Neural cell (in vitro differentiated cells): ENCODE measurements at regions not wholly inside any gene's neighbourhood (a gene's known extent, or its start where the extent isn't known, plus 50 kb on each side); places are given as distances from the start of the nearest gene placed in this dataset.

ENCODE experiments used
- H2AFZ ChIP-seq: fragments of 200-600, 300-800 bp; sonication (generic), shearing (Covaris generic); 2 replicates; pipeline ENCODE4 v1.6.0; 2014; ENCODE audit warnings: low read depth, mild to moderate bottlenecking, antibody characterized with exemption, low read length, moderate library complexity
- H3F3A ChIP-seq: fragments of 200-600 bp; shearing (Covaris generic); 2 replicates; pipeline ENCODE4 v1.6.1; 2016; ENCODE audit warnings: mild to moderate bottlenecking, moderate library complexity, mixed read lengths, antibody characterized with exemption, low read length; ENCODE audit not compliant: insufficient read depth, poor library complexity, severe bottlenecking
- H3K27ac ChIP-seq: fragments of 200-600, 300-800 bp; sonication (generic), shearing (Covaris generic); 2 replicates; pipeline ENCODE4 v1.5.1; 2014; ENCODE audit warnings: mild to moderate bottlenecking, low read length, moderate library complexity
- H3K27me3 ChIP-seq: fragments of 300-800, 200-600 bp; sonication (generic), shearing (Covaris generic); 2 replicates; pipeline ENCODE4 v1.6.0; 2014; ENCODE audit warnings: mild to moderate bottlenecking, low read depth, low read length, moderate library complexity; ENCODE audit not compliant: insufficient read depth
- H3K36me3 ChIP-seq: fragments of 300-800, 200-600 bp; sonication (generic), shearing (Covaris generic); 2 replicates; pipeline ENCODE4 v1.5.1; 2014; ENCODE audit warnings: mild to moderate bottlenecking, antibody characterized with exemption, low read length, moderate library complexity; ENCODE audit not compliant: insufficient read depth
- H3K4me2 ChIP-seq: fragments of 300-800, 200-600 bp; sonication (generic), shearing (Covaris generic); 2 replicates; pipeline ENCODE4 v1.6.0; 2014; ENCODE audit warnings: mild to moderate bottlenecking, low read length
- H3K4me3 ChIP-seq: fragments of 300-800, 200-600 bp; sonication (generic), shearing (Covaris generic); 2 replicates; pipeline ENCODE4 v1.5.1; 2014; ENCODE audit warnings: mild to moderate bottlenecking, low read length, moderate library complexity
- H3K79me2 ChIP-seq: fragments of 200-600 bp; shearing (Covaris generic); replicated peaks from 2 replicates; pipeline ENCODE4 v1.6.0; 2014; ENCODE audit warnings: mild to moderate bottlenecking, low read length, moderate library complexity; ENCODE audit not compliant: insufficient read depth
- H3K9ac ChIP-seq: fragments of 300-800, 200-600 bp; sonication (generic), shearing (Covaris generic); 2 replicates; pipeline ENCODE4 v1.6.1; 2016; ENCODE audit warnings: mild to moderate bottlenecking, low read length, mixed read lengths
- H3K9me2 ChIP-seq: fragments of 200-600 bp; shearing (Covaris generic); 2 replicates; pipeline ENCODE4 v1.6.1; 2016; ENCODE audit warnings: mild to moderate bottlenecking, low read length, mixed read lengths; ENCODE audit not compliant: insufficient read depth
- H3K9me3 ChIP-seq: fragments of 200-600, 300-800 bp; sonication (generic), shearing (Covaris generic); 2 replicates; pipeline ENCODE4 v1.6.1; 2016; ENCODE audit warnings: mild to moderate bottlenecking, mixed run types, low read length, moderate library complexity, mixed read lengths
- H4K20me1 ChIP-seq: fragments of 200-600 bp; shearing (Covaris generic); 2 replicates; pipeline ENCODE4 v1.6.1; 2016; ENCODE audit warnings: mild to moderate bottlenecking, mixed run types; ENCODE audit not compliant: insufficient read depth
- CTCF ChIP-seq: fragments of 450-650 bp; IDR thresholded peaks from 2 replicates; pipeline ENCODE4 v1.5.1; 2014; ENCODE audit warnings: antibody characterized with exemption, mild to moderate bottlenecking, moderate library complexity; ENCODE audit not compliant: poor library complexity, severe bottlenecking
- EP300 ChIP-seq: fragments of 450-650 bp; conservative IDR thresholded peaks from 2 replicates; pipeline ENCODE4 v1.6.1; 2014; ENCODE audit warnings: antibody characterized with exemption, mild to moderate bottlenecking, moderate library complexity; ENCODE audit not compliant: poor library complexity, severe bottlenecking
- EZH2 ChIP-seq: fragments of 200-600, 300-800 bp; shearing (Covaris generic), sonication (generic); IDR thresholded peaks from 2 replicates; pipeline ENCODE4 v1.6.1; 2014; ENCODE audit warnings: antibody characterized with exemption, low read length, borderline replicate concordance, mild to moderate bottlenecking; ENCODE audit not compliant: insufficient read depth, poor library complexity, severe bottlenecking
- MXI1 ChIP-seq: fragments of 450-650 bp; conservative IDR thresholded peaks from 2 replicates; pipeline ENCODE4 v1.6.1; 2014; ENCODE audit warnings: antibody characterized with exemption, mild to moderate bottlenecking; ENCODE audit not compliant: poor library complexity, severe bottlenecking
- POLR2AphosphoS5 ChIP-seq: IDR thresholded peaks from 2 replicates; pipeline ENCODE4 v1.6.1; 2012
- RAD21 ChIP-seq: fragments of 450-650 bp; conservative IDR thresholded peaks from 2 replicates; pipeline ENCODE4 v1.6.1; 2014; ENCODE audit warnings: antibody characterized with exemption, mild to moderate bottlenecking, moderate library complexity
- REST ChIP-seq: IDR thresholded peaks from 2 replicates; pipeline ENCODE4 v1.6.1; 2012; ENCODE audit warnings: borderline replicate concordance
- SMC3 ChIP-seq: fragments of 450-650 bp; conservative IDR thresholded peaks from 2 replicates; pipeline ENCODE4 v1.6.1; 2014; ENCODE audit warnings: antibody characterized with exemption, mild to moderate bottlenecking, moderate library complexity; ENCODE audit not compliant: poor library complexity
- TAF1 ChIP-seq: IDR thresholded peaks from 2 replicates; pipeline ENCODE4 v1.6.1; 2012; ENCODE audit warnings: low read depth

GRCh38 chr3:106010829-106011228 lies 142.0 kb upstream of the CBLB start:
- no peaks in the 10 kb centered on the region for H3F3A ChIP-seq
- no peak overlapping the region for H2AFZ ChIP-seq
- H3K27me3 ChIP-seq, result no peaks in the 10 kb centered on the region
- no peak overlapping the region for H3K4me3 ChIP-seq
- no peaks in the 10 kb centered on the region for H3K9me3 ChIP-seq
- TF ChIP-seq EP300 (no peak), POLR2AphosphoS5 (no peak), RAD21 (no peak), EZH2 (no peak), REST (no peak), CTCF (no peak), SMC3 (no peak), TAF1 (no peak), MXI1 (no peak)
- no peaks in the 10 kb centered on the region for H3K9me2 ChIP-seq
- no peaks in the 10 kb centered on the region for H3K36me3 ChIP-seq
- H3K9ac ChIP-seq, result no peak overlapping the region
- no peaks in the 10 kb centered on the region for H3K79me2 ChIP-seq
- no peak overlapping the region for H3K4me2 ChIP-seq
- no peak overlapping the region for H3K27ac ChIP-seq
- H4K20me1 ChIP-seq, result no peaks in the 10 kb centered on the region

GRCh38 chr3:106013971-106014370 lies 145.2 kb upstream of the CBLB start:
- TF ChIP-seq REST, result no peak
- no peak for TF ChIP-seq CTCF
- no peak for TF ChIP-seq POLR2AphosphoS5
- TF ChIP-seq MXI1, result no peak
- Histone ChIP-seq H3K27ac (no peak overlapping the region), H3K36me3 (no peaks in the 10 kb centered on the region), H2AFZ (no peak overlapping the region), H3K79me2 (no peaks in the 10 kb centered on the region), H3K4me3 (no peak overlapping the region), H3F3A (no peaks in the 10 kb centered on the region), H3K4me2 (no peak overlapping the region), H3K9ac (no peak overlapping the region), H3K9me2 (no peaks in the 10 kb centered on the region), H3K9me3 (no peaks in the 10 kb centered on the region), H4K20me1 (no peaks in the 10 kb centered on the region), H3K27me3 (no peaks in the 10 kb centered on the region)
